ACHN (cell line): ENCODE measurements at regions not wholly inside any gene's neighbourhood (a gene's known extent, or its start where the extent isn't known, plus 50 kb on each side); places are given as distances from the start of the nearest gene placed in this dataset.

Source experiments
- DNase-seq: peaks from one replicate; pipeline ENCODE4 v3.0.0-alpha.2; 2015
- in situ Hi-C: cut with HindIII; loops from 2 replicates; pipeline ENCODE4 v1.10.0; 2017; ENCODE audit warnings: low sequenced_read_pairs, low pct_ligation_motif_present, low pct_unique_long_range_greater_than_20kb

DNA sequence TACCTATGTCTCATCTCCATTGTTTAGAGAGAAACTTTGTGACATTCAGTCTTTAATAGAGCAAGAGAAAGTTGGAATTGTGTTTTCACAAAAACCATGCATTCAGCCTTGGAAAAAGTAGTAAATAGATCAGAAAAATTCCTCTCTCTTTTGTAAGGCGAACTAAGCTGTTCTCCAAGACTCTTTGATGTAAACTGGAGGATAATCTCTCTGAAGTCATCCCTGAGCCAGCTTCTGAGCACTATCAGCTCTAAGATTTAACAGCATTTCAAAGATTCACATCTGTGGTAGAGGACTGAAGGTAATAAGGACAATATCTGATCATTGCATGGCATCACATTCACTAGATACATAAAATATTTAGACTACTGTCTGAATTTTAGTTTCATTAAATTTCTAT, 904.6 kb upstream of the ATXN8OS start:
- in situ Hi-C loops: no loop called here
- DNase-seq: no peak

- in situ Hi-C loops: no loop called here
- DNase-seq: no peak
These were observed 908.0 kb upstream of the ATXN8OS start for GRCh38 chr13:69199664-69200063.

- in situ Hi-C loops: no loop called here
These were observed 908.9 kb upstream of the ATXN8OS start for GRCh38 chr13:69198706-69199105.

GRCh38 chr13:69194130-69194529, 913.5 kb upstream of the ATXN8OS start:
- in situ Hi-C loops: no loop called here
- DNase-seq: peak; percentile 51

More at GRCh38 chr13:69198706-69199105, 908.9 kb upstream of the ATXN8OS start:
- no peak for DNase-seq

- no peak for DNase-seq
- in situ Hi-C loops: no loop called here
These were observed 927.6 kb upstream of the ATXN8OS start for GRCh38 chr13:69180034-69180433.

DNA sequence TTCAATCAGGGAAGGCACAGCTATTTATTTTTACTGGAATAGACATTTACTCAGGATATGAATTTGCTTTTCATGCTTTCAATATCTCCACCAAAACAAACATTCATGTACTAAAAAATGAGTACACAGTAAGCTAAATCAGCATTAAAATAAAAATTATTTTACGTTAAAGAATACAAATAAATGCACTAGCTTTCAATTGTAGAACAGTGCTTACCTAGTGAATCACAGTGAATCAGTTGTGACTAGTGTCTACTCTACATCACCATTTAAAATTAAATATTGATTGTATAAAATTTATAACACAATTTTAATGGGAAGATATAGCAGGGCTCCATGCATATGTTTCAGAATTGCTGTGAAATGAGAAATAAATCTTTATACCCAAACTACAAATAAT, 929.6 kb upstream of the ATXN8OS start:
- in situ Hi-C loops: no loop called here
- DNase-seq: no peak

GRCh38 chr13:69168436-69168835, 939.2 kb upstream of the ATXN8OS start:
- in situ Hi-C loops: no loop called here
- no peak for DNase-seq

DNA sequence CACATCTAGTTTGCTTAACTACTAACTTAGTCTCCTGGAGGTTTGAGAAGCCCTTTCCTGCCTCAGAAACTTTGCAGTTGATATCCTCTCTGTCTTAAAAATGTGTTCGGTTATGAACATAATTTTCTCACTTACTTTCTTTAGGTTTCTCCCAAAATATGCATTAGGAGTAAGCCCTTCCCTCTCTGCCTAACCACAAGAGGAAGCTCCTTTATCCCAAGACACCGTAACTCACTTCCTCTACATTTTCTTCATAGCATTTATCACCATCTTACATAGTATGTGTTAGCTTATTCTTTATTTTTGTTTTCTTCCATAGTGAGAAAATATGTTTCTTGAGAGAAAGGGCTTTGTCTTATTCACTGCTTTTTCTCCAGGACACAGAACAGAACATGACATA, 952.5 kb upstream of the ATXN8OS start:
- DNase-seq: no peak
- in situ Hi-C loops: no loop called here

DNA sequence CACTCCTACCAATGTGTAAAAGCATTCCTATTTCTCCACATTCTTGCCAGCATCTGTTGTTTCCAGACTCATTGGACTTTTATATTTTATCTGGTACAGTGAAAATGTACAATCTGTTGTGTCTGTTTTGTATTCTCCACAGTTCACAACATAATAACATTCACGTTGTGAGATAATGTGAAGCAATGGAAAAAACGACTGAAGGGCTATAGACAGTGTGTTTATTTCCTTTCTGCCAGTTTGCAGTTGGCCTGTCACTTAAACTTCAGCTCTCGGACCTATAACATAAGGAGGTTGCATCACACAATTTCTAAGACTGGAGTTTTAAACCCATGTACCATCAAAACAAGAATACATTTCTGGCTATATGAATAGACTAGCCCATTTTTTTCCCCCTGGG, 965.5 kb upstream of the ATXN8OS start:
- DNase-seq: no peak
- in situ Hi-C loops: no loop called here

DNA sequence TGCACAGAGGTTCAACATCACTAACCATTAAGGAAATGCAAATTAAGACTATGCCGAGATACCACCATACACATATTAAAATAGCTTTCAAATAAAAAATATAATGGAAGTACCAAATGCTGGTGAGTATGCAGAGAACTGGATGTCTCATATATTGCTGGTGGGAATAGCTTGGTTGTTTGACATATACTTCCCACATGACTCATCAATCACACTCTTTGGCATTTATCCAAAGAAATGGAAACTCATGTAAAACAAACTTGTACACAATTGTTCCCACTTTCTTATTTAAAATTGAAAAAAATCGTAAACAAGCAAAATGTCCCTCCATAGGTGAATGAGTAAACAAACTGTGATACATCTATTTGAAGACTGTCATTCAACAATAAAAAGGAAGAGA, 982.6 kb upstream of the ATXN8OS start:
- peak; percentile 2 for DNase-seq
- in situ Hi-C loops: no loop called here

DNA sequence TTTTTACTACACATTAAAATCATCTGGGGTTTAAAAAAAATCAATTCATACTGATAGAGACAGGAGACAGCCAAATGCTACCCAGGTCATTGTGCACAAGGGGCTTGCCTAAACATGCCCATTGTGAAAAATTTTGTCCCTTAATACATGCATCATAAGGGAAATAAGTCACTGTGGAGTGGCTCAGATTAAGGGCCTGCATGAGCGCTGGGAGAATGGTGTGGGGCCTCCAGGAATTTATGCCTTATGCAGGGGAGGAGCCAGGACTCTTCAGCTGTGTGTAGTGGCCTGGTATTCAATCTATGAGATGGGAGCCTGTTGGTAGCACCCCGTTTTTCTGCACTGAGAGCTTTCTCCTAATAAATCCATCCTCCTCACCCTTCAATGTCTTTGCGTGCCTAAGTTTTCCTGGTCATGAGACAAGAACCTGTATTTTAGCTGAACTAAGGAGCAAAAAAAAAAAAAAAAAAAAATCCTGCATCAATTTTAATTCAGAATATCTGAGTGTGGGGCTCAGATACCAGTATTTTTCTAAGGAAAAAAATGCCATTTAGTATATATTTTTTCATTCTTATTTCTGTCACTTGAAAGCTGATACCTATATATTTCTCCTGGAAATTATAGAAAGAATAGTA, 997.6 kb upstream of the ATXN8OS start:
- in situ Hi-C loops: no loop called here
- DNase-seq: peak; percentile 21

GRCh38 chr13:69108486-69108885, 999.1 kb upstream of the ATXN8OS start:
- DNase-seq: peak; percentile 48
- in situ Hi-C loops: no loop called here

DNA sequence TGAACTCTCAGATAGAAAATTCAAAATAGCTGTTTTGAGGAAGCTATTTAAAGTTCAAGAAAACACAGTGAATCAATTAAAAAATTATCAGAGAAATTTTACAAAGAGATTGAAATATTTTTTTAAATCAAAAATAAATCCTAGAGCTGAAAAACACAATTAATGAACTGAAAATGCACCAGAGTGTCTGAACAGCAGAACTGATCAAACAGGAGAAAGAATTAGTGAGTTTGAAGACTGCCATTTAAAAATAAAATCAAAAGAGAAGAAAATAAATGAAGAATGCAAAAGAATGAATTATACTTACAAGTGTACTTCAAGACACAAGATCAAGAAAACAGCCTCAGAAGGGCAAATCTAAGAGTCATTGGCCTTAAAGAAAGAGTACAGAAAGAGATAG, 1000.2 kb upstream of the ATXN8OS start:
- DNase-seq: no peak
- in situ Hi-C loops: no loop called here

- in situ Hi-C loops: no loop called here
- no peak for DNase-seq
These were observed 1005.8 kb upstream of the ATXN8OS start for GRCh38 chr13:69101841-69102240.

DNA sequence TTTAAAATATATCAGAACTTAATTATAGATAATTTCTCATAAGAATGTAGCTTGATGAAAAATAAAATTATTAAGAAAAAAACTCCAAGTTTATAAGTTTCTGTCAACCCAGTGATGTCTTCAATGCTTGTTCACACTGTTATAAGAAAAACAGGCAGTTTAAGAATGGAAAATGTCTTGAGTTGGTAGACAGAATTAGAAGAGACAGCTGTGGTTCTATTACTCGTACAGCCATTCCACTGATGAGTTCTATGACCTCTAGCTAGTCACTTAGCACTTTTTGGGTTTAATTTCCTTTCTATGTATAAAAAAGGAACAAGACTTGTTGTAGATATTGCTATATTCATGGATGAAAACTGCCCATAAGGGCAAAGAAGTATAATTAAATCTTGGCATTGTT, 1013.1 kb upstream of the ATXN8OS start:
- DNase-seq: no peak
- in situ Hi-C loops: no loop called here

DNA sequence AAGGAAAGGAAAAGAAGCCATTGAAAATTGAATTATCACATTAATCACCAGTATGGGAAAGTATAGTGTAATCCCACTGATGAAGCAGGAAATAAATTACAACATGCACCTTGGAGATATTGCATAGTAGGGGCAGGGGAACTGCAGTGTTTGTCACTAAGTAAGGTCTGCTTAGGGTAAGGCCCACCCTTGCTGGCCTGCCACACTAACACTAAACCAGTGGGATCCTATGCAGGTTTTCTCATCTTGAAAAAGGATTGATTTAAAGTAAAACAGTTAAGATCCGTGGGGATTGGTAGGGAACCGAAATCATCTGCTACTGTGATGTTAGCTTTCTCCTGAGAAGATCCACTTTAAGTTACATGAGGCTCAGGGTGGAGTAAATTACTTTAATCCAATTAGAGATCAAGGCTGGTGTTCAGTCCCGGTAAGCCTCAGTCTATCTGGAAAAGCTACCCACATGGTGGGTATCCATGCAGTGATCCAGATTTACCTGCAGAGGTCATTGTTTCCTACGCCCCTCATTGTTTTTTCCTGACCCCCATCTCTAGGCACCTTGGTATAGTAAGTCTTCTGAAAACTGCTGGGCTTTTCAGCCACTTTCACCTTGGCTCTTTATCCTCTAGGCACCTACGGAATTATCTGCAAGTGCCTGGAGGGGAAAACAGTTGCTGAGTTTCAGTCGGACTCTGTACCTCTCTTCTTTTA, 1014.9 kb upstream of the ATXN8OS start:
- DNase-seq: no peak
- in situ Hi-C loops: no loop called here

DNA sequence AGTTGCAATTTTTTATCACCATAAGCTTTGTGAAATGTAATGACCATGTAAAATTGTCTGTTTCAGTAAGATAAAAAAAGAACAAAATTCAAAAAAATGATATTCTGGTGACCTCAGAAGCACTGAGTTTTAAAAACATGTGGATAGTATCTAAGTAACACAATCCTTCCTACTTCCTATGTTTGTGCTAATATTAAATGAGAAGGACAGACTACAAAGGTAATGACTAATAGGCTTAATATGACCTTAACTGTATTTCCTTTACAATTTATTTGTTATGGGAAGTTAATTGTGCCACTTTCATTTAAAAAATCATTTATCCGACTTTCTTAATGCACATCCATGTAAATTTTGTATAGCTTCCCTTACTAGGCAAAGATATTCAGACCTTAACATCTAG, 1030.4 kb upstream of the ATXN8OS start:
- in situ Hi-C loops: no loop called here
- no peak for DNase-seq

DNA sequence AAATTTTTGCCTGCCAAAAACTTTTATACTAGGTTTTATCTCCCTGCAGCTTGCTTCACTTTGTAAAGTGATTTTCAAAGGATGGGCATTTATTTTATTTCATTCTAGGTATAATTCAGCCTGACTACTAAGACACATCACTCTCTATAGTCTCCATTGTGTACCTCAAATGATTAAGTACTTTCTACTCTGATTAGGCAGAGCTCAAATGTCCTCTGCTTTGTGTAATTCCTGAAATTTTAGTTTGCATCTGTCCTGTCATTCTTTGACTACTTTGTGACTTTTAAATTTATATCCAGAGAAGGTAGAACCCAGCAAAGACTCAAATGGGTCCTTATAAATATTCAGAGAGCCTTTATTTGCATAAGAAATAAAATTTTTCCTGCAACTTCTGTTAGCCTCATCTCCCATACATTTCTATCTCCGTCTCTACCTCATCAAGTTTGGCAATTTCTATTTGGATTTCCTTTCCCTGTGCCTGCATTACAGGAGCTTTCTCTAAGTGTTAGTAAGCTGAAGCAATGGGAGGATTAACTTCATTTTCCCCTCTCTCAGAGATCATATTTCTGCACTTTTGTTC, 1038.0 kb upstream of the ATXN8OS start:
- DNase-seq: no peak
- in situ Hi-C loops: no loop called here

- in situ Hi-C loops: no loop called here
- DNase-seq: no peak
These were observed 1056.9 kb upstream of the ATXN8OS start for GRCh38 chr13:69050696-69051095.

GRCh38 chr13:69044629-69045028, 1063.0 kb upstream of the ATXN8OS start:
- no peak for DNase-seq
- in situ Hi-C loops: no loop called here
